ENCODE measurements at regions not wholly inside any gene's neighbourhood (a gene's known extent, or its start where the extent isn't known, plus 50 kb on each side); places are given as distances from the start of the nearest gene placed in this dataset.

GRCh38 chr6:14658030-14658429 is 540.5 kb downstream of the CD83 start (continued):
- no peak for TF ChIP-seq ZBTB33 (IDR thresholded peaks at IDR 0.05; ENCODE audit: extremely low read depth, insufficient replicate concordance, low read length)

GRCh38 chr6:14658886-14659561 is 541.5 kb downstream of the CD83 start:
- no peak overlapping the region for H3K9ac ChIP-seq (ENCODE audit: low read length)
- H3K27me3 ChIP-seq (ENCODE audit: insufficient read depth, low read length) = peaks cover 11% of the 10 kb centered on the region
- no peak for ATAC-seq
- H2AFZ ChIP-seq (ENCODE audit: low read depth, low read length, poor library complexity, severe bottlenecking) = no peak overlapping the region
- no peaks in the 10 kb centered on the region; the same call in 1 of the 2 replicates for H3K9me2 ChIP-seq (ENCODE audit: insufficient read depth)
- intact Hi-C loops (cut with micrococcal nuclease) = no loop called here
- no peaks in the 10 kb centered on the region for H3K36me3 ChIP-seq (ENCODE audit: control insufficient read depth in 1 of 2, insufficient read depth in 2 of 2, low read length in 2 of 2)
- no peak overlapping the region for H3K27ac ChIP-seq (ENCODE audit: low read depth, low read length)
- no peaks in the 10 kb centered on the region for H3K79me2 ChIP-seq (ENCODE audit: insufficient read depth, low read length)
- H3K4me2 ChIP-seq (ENCODE audit: low read length) = no peak overlapping the region
- POLR2A ChIA-PET = no interaction called here
- RAD21 ChIA-PET (ENCODE audit: low non-redundant PET in 1 of 2, low total read pairs in 2 of 2, uncharacterized antibody in 2 of 2, unreplicated experiment in 2 of 2) = no interaction called here
- TF ChIP-seq MAX (IDR thresholded peaks at IDR 0.05) = no peak
- no peak for TF ChIP-seq EZH2phosphoT487 (IDR thresholded peaks at IDR 0.05; ENCODE audit: borderline replicate concordance)
- TF ChIP-seq SIN3A (IDR thresholded peaks at IDR 0.05; ENCODE audit: low read depth) = no peak
- TF ChIP-seq FOSL1 (IDR thresholded peaks at IDR 0.05; ENCODE audit: low read depth) = no peak
- CTCF ChIA-PET = no interaction called here
- DNase-seq (ENCODE audit: low read depth, low spot score) = no peak
- no peaks in the 10 kb centered on the region for H3K4me1 ChIP-seq (ENCODE audit: control insufficient read depth in 1 of 2, insufficient read depth in 2 of 2, low read length in 2 of 2)
- no TSS peak for BruUV-seq (replicated peaks)
- H3K9me3 ChIP-seq (ENCODE audit: control insufficient read depth in 1 of 2, insufficient read depth in 1 of 2, low read depth in 1 of 2, low read length in 2 of 2) = no peaks in the 10 kb centered on the region
- no peaks in the 10 kb centered on the region for H4K20me1 ChIP-seq (ENCODE audit: insufficient read depth)
- no peak overlapping the region for H3K4me3 ChIP-seq (replicated peaks in 1 of 2; ENCODE audit: low read depth in 1 of 2, low read length in 2 of 2)

Data from HCT116 (cell line).